ENCODE measurements at regions not wholly inside any gene's neighbourhood (a gene's known extent, or its start where the extent isn't known, plus 50 kb on each side); places are given as distances from the start of the nearest gene placed in this dataset.

- TF ChIP-seq CTCF (IDR thresholded peaks at IDR 0.05) (no peak), EP300 (IDR thresholded peaks at IDR 0.05) (no peak)
Observed at GRCh38 chrX:104427073-104427472, 138.9 kb upstream of the IL1RAPL2 start.
